Thymus (tissue), 11 donors: ENCODE measurements at regions not wholly inside any gene's neighbourhood (a gene's known extent, or its start where the extent isn't known, plus 50 kb on each side); places are given as distances from the start of the nearest gene placed in this dataset.

ENCODE experiments used
- DNase-seq, 9 donors: peaks; one replicate each; pipeline ENCODE4 v3.0.0-alpha.2; 2013; ENCODE audit warnings: low spot score in 9 of 9, low read depth in 6 of 9, missing footprints in 1 of 9
- H3K27ac ChIP-seq, 2 donors: one replicate each; pipeline ENCODE4 v1.5.1; 2013; ENCODE audit warnings: control low read depth in 1 of 2, low read depth in 1 of 2, low read length in 1 of 2, mild to moderate bottlenecking in 1 of 2, moderate library complexity in 1 of 2
- H3K27me3 ChIP-seq, 2 donors: one replicate each; pipeline ENCODE4 v1.5.1; 2013; ENCODE audit warnings: low read length in 1 of 2; ENCODE audit not compliant: control insufficient read depth in 2 of 2, insufficient read depth in 1 of 2
- H3K36me3 ChIP-seq, 2 donors: one replicate each; pipeline ENCODE4 v1.5.1; 2013; ENCODE audit warnings: low read length in 1 of 2, mild to moderate bottlenecking in 1 of 2, moderate library complexity in 1 of 2; ENCODE audit not compliant: control insufficient read depth in 2 of 2, insufficient read depth in 2 of 2
- H3K4me1 ChIP-seq, 2 donors: one replicate each; pipeline ENCODE4 v1.5.1; 2013; ENCODE audit warnings: low read length in 2 of 2; ENCODE audit not compliant: control insufficient read depth in 2 of 2, insufficient read depth in 2 of 2
- H3K4me3 ChIP-seq, 2 donors: one replicate each; pipeline ENCODE4 v1.5.1; 2013; ENCODE audit warnings: low read length in 2 of 2, control low read depth in 1 of 2, mild to moderate bottlenecking in 1 of 2
- H3K9me3 ChIP-seq, 2 donors: one replicate each; pipeline ENCODE4 v1.5.1; 2013; ENCODE audit warnings: low read length in 1 of 2, mild to moderate bottlenecking in 1 of 2; ENCODE audit not compliant: control insufficient read depth in 2 of 2, insufficient read depth in 1 of 2
- WGBS: extraction: QIAGEN DNeasy Blood & Tissue Kit; methylation state at CpG from one replicate; pipeline ENCODE4 v1.1.7; 2013; 5-methylcytosine and 5-hydroxymethylcytosine counted together
- donor health status: healthy.

GRCh38 chr5:124876566-124876965 is 130.1 kb upstream of the ZNF608 start:
- no peak for DNase-seq
- Histone ChIP-seq H3K9me3 (no peaks in the 10 kb centered on the region), H3K4me1 (no peaks in the 10 kb centered on the region), H3K27me3 (no peaks in the 10 kb centered on the region), H3K4me3 (no peak overlapping the region), H3K27ac (no peak overlapping the region), H3K36me3 (no peaks in the 10 kb centered on the region)
- 99% methylated on average over 1 of the region's 1 CpG for WGBS

GRCh38 chr5:124876983-124877382 is 130.5 kb upstream of the ZNF608 start:
- 90% methylated on average over 2 of the region's 2 CpGs for WGBS
- H3K4me3 ChIP-seq: no peak overlapping the region
- DNase-seq: no peak
- no peaks in the 10 kb centered on the region for H3K4me1 ChIP-seq
- no peaks in the 10 kb centered on the region for H3K9me3 ChIP-seq
- no peaks in the 10 kb centered on the region for H3K27me3 ChIP-seq
- no peaks in the 10 kb centered on the region for H3K36me3 ChIP-seq
- H3K27ac ChIP-seq: no peak overlapping the region

- Histone ChIP-seq H3K4me1 (no peaks in the 10 kb centered on the region), H3K36me3 (no peaks in the 10 kb centered on the region), H3K27ac (no peak overlapping the region), H3K9me3 (no peaks in the 10 kb centered on the region), H3K4me3 (no peak overlapping the region), H3K27me3 (no peaks in the 10 kb centered on the region)
- 96% methylated on average over 7 of the region's 7 CpGs for WGBS
- DNase-seq: no peak
Measured at GRCh38 chr5:124877501-124878146, 131.2 kb upstream of the ZNF608 start.

- no peaks in the 10 kb centered on the region for H3K36me3 ChIP-seq
- no peak for DNase-seq
- no peaks in the 10 kb centered on the region for H3K9me3 ChIP-seq
- H3K4me1 ChIP-seq: no peaks in the 10 kb centered on the region
- H3K27me3 ChIP-seq: no peaks in the 10 kb centered on the region
- no peak overlapping the region for H3K4me3 ChIP-seq
- WGBS: 57% methylated on average over 5 of the region's 5 CpGs
- no peak overlapping the region for H3K27ac ChIP-seq
Measured at GRCh38 chr5:124878583-124879342, 132.3 kb upstream of the ZNF608 start.

- no peak overlapping the region for H3K4me3 ChIP-seq
- H3K27me3 ChIP-seq: no peaks in the 10 kb centered on the region
- 67% methylated on average over 10 of the region's 10 CpGs for WGBS
- DNase-seq: no peak
- H3K4me1 ChIP-seq: no peaks in the 10 kb centered on the region
- no peaks in the 10 kb centered on the region for H3K9me3 ChIP-seq
- no peak overlapping the region for H3K27ac ChIP-seq
- no peaks in the 10 kb centered on the region for H3K36me3 ChIP-seq
Measured at GRCh38 chr5:124880903-124881697, 134.7 kb upstream of the ZNF608 start.

DNA sequence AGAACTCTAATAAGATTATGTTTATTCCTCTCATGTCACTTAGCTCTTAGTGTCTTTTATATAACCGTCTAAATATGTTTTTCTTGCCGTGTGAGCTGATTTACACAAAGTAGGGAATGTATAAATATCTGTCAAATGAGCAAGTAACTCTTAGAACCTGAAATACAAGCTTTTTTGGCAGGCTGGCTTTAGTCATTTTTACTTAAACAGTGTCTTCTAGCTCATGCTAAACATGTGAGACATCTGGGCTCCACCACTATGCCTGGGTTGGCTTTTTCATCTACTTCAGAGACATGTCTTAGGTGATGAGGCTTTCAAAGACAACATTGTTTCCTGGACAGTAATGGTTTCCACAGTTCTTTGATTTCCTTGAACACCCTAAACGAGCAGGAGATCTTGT is 137.2 kb upstream of the ZNF608 start:
- DNase-seq: no peak
- no peaks in the 10 kb centered on the region for H3K4me1 ChIP-seq
- no peak overlapping the region for H3K4me3 ChIP-seq
- 93% methylated on average over 3 of the region's 3 CpGs for WGBS
- no peaks in the 10 kb centered on the region for H3K9me3 ChIP-seq
- H3K27me3 ChIP-seq: no peaks in the 10 kb centered on the region
- H3K27ac ChIP-seq: no peak overlapping the region
- no peaks in the 10 kb centered on the region for H3K36me3 ChIP-seq

- H3K36me3 ChIP-seq: no peaks in the 10 kb centered on the region
- DNase-seq: no peak
- H3K9me3 ChIP-seq: no peaks in the 10 kb centered on the region
- H3K27ac ChIP-seq: no peak overlapping the region
- no peak overlapping the region for H3K4me3 ChIP-seq
- 96% methylated on average over 6 of the region's 6 CpGs for WGBS
- H3K27me3 ChIP-seq: no peaks in the 10 kb centered on the region
- H3K4me1 ChIP-seq: no peaks in the 10 kb centered on the region
Measured at GRCh38 chr5:124884114-124884513, 137.7 kb upstream of the ZNF608 start.

- Histone ChIP-seq H3K27ac (no peak overlapping the region), H3K36me3 (no peaks in the 10 kb centered on the region), H3K27me3 (no peaks in the 10 kb centered on the region), H3K4me3 (no peak overlapping the region), H3K9me3 (no peaks in the 10 kb centered on the region), H3K4me1 (no peaks in the 10 kb centered on the region)
- 95% methylated on average over 2 of the region's 2 CpGs for WGBS
- DNase-seq: no peak
Measured at GRCh38 chr5:124885490-124885889, 139.1 kb upstream of the ZNF608 start.

- no peak for DNase-seq
- Histone ChIP-seq H3K9me3 (no peaks in the 10 kb centered on the region), H3K36me3 (no peaks in the 10 kb centered on the region), H3K4me1 (no peaks in the 10 kb centered on the region), H3K4me3 (no peak overlapping the region), H3K27ac (no peak overlapping the region), H3K27me3 (no peaks in the 10 kb centered on the region)
- 28% methylated on average over 2 of the region's 2 CpGs for WGBS
Measured at GRCh38 chr5:124887223-124887622, 140.8 kb upstream of the ZNF608 start.
